DND-41 (cell line): ENCODE measurements at regions not wholly inside any gene's neighbourhood (a gene's known extent, or its start where the extent isn't known, plus 50 kb on each side); places are given as distances from the start of the nearest gene placed in this dataset.
"Not testable (repeated sequence)": the region's sequence is repeated elsewhere in the genome, so short reads cannot be mapped to it uniquely, and the experiment has no call there.

Experiments used
- ATAC-seq: fragments of 200-7000 bp; cut with Tn5 transposase; 3 replicates; pipeline ENCODE4 v1.9.1; 2021; ENCODE audit warnings: low read depth; ENCODE audit not compliant: insufficient read depth
- DNase-seq: peaks from one replicate; pipeline ENCODE4 v3.0.0-alpha.2; 2020
- H2AFZ ChIP-seq: 2 replicates; pipeline ENCODE4 v1.6.0; 2012; ENCODE audit warnings: low read depth, low read length
- H3K27ac ChIP-seq: 2 replicates; pipeline ENCODE4 v1.5.1; 2012; ENCODE audit warnings: low read length, inconsistent platforms
- H3K27me3 ChIP-seq: fragments of 200-600 bp; sonication (generic); 2 replicates; pipeline ENCODE4 v1.6.0; 2012; ENCODE audit warnings: low read length, mild to moderate bottlenecking, inconsistent platforms; ENCODE audit not compliant: insufficient read depth, poor library complexity
- H3K36me3 ChIP-seq: 2 replicates; pipeline ENCODE4 v1.5.1; 2012; ENCODE audit warnings: low read length, inconsistent platforms; ENCODE audit not compliant: insufficient read depth
- H3K4me1 ChIP-seq: 2 replicates; pipeline ENCODE4 v1.5.1; 2012; ENCODE audit warnings: mild to moderate bottlenecking, low read length; ENCODE audit not compliant: insufficient read depth
- H3K4me2 ChIP-seq: 2 replicates; pipeline ENCODE4 v1.6.0; 2012; ENCODE audit warnings: mild to moderate bottlenecking, moderate library complexity, low read length, inconsistent platforms; ENCODE audit not compliant: insufficient read depth
- H3K4me3 ChIP-seq, 2 experiments: fragments of 200-600 bp in 1 of 2; shearing (Covaris generic) in 1 of 2; 2 replicates each; pipeline ENCODE4 v1.5.1; 2012 to 2016; ENCODE audit warnings: inconsistent platforms in 2 of 2, low read length in 2 of 2, mild to moderate bottlenecking in 2 of 2, low read depth in 1 of 2, moderate library complexity in 1 of 2
- H3K79me2 ChIP-seq: 2 replicates; pipeline ENCODE4 v1.6.0; 2012; ENCODE audit warnings: low read length, inconsistent platforms; ENCODE audit not compliant: insufficient read depth
- H3K9ac ChIP-seq: 2 replicates; pipeline ENCODE4 v1.6.0; 2012; ENCODE audit warnings: low read depth, mild to moderate bottlenecking, inconsistent platforms, low read length, moderate library complexity
- H3K9me3 ChIP-seq: 2 replicates; pipeline ENCODE4 v1.5.1; 2012; ENCODE audit warnings: low read length, moderate library complexity, mild to moderate bottlenecking, inconsistent platforms; ENCODE audit not compliant: insufficient read depth, severe bottlenecking
- H4K20me1 ChIP-seq: 2 replicates; pipeline ENCODE4 v1.6.0; 2012; ENCODE audit warnings: low read length; ENCODE audit not compliant: insufficient read depth
- CTCF ChIP-seq: IDR thresholded peaks from 2 replicates; pipeline ENCODE4 v1.5.1; 2012; ENCODE audit warnings: borderline replicate concordance, low read length, moderate library complexity, mild to moderate bottlenecking; ENCODE audit not compliant: poor library complexity, severe bottlenecking; ENCODE audit errors: extremely low read depth
- EZH2 ChIP-seq: IDR thresholded peaks from 3 replicates; pipeline ENCODE4 v1.6.1; 2012; ENCODE audit warnings: borderline replicate concordance, low read depth, mild to moderate bottlenecking, moderate library complexity, low read length, inconsistent platforms; ENCODE audit not compliant: severe bottlenecking

GRCh38 chr2:61726456-61727209, 127.2 kb downstream of the FAM161A start:
- Histone ChIP-seq H3K9ac (no peak overlapping the region), H3K79me2 (no peaks in the 10 kb centered on the region), H2AFZ (no peak overlapping the region), H4K20me1 (no peaks in the 10 kb centered on the region), H3K27ac (no peak overlapping the region), H3K4me2 (no peak overlapping the region), H3K4me1 (no peaks in the 10 kb centered on the region), H3K36me3 (no peaks in the 10 kb centered on the region), H3K9me3 (no peaks in the 10 kb centered on the region), H3K27me3 (peaks cover 4% of the 10 kb centered on the region), H3K4me3 (no peak overlapping the region)
- DNase-seq (no peak), ATAC-seq (no peak)
- TF ChIP-seq EZH2 (no peak), CTCF (no peak)

- not testable (repeated sequence) for H3K9ac ChIP-seq, H3K27ac ChIP-seq, H3K4me1 ChIP-seq, ATAC-seq, H3K36me3 ChIP-seq, H4K20me1 ChIP-seq, H3K9me3 ChIP-seq, H3K4me3 ChIP-seq, H3K79me2 ChIP-seq, H3K27me3 ChIP-seq, H2AFZ ChIP-seq, H3K4me2 ChIP-seq, DNase-seq
These were observed 130.5 kb downstream of the FAM161A start for GRCh38 chr2:61723364-61723763.

GRCh38 chr2:61722800-61723199, 131.1 kb downstream of the FAM161A start:
- DNase-seq: no peak
- TF ChIP-seq CTCF (no peak), EZH2 (no peak)

GRCh38 chr2:61722318-61722717, 131.5 kb downstream of the FAM161A start:
- Histone ChIP-seq H3K4me1 (no peaks in the 10 kb centered on the region), H3K4me3 (no peak overlapping the region), H3K9ac (no peak overlapping the region), H3K4me2 (no peak overlapping the region), H2AFZ (no peak overlapping the region), H3K27me3 (no peaks in the 10 kb centered on the region), H3K36me3 (no peaks in the 10 kb centered on the region), H3K9me3 (no peaks in the 10 kb centered on the region), H3K27ac (no peak overlapping the region), H3K79me2 (no peaks in the 10 kb centered on the region), H4K20me1 (no peaks in the 10 kb centered on the region)
- no peak for ATAC-seq
- TF ChIP-seq CTCF (no peak), EZH2 (no peak)
- no peak for DNase-seq

More at GRCh38 chr2:61722800-61723199, 131.1 kb downstream of the FAM161A start:
- Histone ChIP-seq H3K36me3 (no peaks in the 10 kb centered on the region), H3K27ac (no peak overlapping the region), H3K4me1 (no peaks in the 10 kb centered on the region), H3K79me2 (no peaks in the 10 kb centered on the region), H2AFZ (no peak overlapping the region), H4K20me1 (no peaks in the 10 kb centered on the region), H3K9me3 (no peaks in the 10 kb centered on the region), H3K9ac (no peak overlapping the region), H3K4me2 (no peak overlapping the region), H3K27me3 (peaks cover 3% of the 10 kb centered on the region), H3K4me3 (no peak overlapping the region)
- ATAC-seq: no peak
